NB4 (cell line): ENCODE measurements at regions not wholly inside any gene's neighbourhood (a gene's known extent, or its start where the extent isn't known, plus 50 kb on each side); places are given as distances from the start of the nearest gene placed in this dataset.

ENCODE experiments used
- MYC ChIP-seq: IDR thresholded peaks from 2 replicates; pipeline ENCODE4 v1.6.1; 2011; ENCODE audit warnings: low read depth, low read length
- POLR2A ChIP-seq: IDR thresholded peaks from 2 replicates; pipeline ENCODE4 v1.6.1; 2011; ENCODE audit warnings: mild to moderate bottlenecking; ENCODE audit not compliant: insufficient read length; ENCODE audit errors: extremely low read depth
- TF ChIP-seq, protein P1 (sequence below): IDR thresholded peaks from one replicate; pipeline ENCODE4 v1.5.1; 2012; ENCODE audit warnings: low read depth, low read length
- TF ChIP-seq, protein P2 (sequence below): IDR thresholded peaks from 2 replicates; pipeline ENCODE4 v1.6.1; 2011; ENCODE audit warnings: low read depth, low read length

DNA sequence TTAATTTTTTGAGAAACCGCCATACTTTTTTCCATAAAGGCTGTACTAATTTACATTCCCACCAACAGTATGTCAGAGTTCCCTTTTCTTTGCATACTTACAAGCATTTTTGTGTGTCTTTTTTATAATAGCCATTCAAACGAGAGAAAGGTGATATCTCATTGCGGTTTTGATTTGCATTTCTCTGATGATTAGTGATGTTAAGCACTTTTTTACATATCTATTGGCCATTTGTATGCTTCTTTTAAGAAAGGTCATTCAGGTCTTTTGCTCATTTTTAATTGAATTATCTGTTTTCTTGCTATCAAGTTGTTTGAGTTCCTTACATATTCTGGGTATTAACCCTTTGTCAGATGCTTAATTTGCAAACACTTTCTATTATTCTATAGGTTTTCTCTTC is 176.1 kb upstream of the UFL1 start:
- TF ChIP-seq, protein P1, sequence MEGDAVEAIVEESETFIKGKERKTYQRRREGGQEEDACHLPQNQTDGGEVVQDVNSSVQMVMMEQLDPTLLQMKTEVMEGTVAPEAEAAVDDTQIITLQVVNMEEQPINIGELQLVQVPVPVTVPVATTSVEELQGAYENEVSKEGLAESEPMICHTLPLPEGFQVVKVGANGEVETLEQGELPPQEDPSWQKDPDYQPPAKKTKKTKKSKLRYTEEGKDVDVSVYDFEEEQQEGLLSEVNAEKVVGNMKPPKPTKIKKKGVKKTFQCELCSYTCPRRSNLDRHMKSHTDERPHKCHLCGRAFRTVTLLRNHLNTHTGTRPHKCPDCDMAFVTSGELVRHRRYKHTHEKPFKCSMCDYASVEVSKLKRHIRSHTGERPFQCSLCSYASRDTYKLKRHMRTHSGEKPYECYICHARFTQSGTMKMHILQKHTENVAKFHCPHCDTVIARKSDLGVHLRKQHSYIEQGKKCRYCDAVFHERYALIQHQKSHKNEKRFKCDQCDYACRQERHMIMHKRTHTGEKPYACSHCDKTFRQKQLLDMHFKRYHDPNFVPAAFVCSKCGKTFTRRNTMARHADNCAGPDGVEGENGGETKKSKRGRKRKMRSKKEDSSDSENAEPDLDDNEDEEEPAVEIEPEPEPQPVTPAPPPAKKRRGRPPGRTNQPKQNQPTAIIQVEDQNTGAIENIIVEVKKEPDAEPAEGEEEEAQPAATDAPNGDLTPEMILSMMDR = no peak
- TF ChIP-seq MYC (no peak), POLR2A (no peak)
- TF ChIP-seq, protein P2, sequence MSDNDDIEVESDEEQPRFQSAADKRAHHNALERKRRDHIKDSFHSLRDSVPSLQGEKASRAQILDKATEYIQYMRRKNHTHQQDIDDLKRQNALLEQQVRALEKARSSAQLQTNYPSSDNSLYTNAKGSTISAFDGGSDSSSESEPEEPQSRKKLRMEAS = no peak
